GM19324 (cell line): ENCODE measurements at regions not wholly inside any gene's neighbourhood (a gene's known extent, or its start where the extent isn't known, plus 50 kb on each side); places are given as distances from the start of the nearest gene placed in this dataset.
"Not testable (repeated sequence)": the region's sequence is repeated elsewhere in the genome, so short reads cannot be mapped to it uniquely, and the experiment has no call there.

ENCODE experiments used
- ATAC-seq: cut with Tn5 transposase; IDR thresholded peaks from one replicate; pipeline ENCODE4 v1.9.1; 2021; ENCODE audit warnings: mild to moderate bottlenecking, moderate library complexity; ENCODE audit not compliant: unreplicated experiment, low FRiP score

DNA sequence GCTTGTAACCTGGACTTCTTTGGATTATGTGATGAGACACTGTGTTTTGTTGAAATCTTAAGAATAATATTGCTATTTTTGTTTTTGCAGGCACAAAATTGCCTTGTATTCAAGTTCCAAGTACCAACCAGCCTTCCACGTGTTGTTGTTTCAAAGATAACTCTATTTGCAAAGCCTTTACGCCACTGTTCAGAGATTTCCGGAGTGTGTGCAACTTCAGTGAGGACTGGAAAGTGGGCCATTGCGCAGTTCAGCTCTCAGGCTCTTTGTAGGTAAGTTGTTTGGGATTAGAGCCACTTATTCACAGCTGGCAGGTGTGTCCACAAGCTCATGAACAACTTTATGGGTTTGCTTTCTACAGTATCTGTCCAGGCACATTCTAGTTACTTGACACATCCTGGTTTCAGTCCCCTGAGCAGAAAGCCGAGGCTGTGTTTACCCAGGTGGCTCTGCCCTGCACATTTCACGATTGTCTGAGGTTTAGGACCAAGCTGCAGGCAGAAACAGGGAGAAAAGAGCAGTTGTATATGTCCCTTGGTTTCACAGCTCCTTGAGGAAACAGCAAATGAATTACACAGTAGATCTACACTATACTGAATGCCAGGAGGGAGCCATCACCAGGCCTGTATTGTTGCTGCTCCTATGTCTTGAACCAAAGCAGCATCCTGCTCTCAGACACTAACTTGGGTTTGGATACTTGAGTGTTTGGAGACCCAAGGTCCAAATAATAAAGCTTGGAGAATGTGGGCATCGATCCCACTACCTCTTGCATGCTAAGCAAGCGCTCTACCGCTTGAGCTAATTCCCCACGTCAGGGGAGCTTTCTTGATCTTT is 136.1 kb upstream of the ZNF322 start:
- ATAC-seq = not testable (repeated sequence)

DNA sequence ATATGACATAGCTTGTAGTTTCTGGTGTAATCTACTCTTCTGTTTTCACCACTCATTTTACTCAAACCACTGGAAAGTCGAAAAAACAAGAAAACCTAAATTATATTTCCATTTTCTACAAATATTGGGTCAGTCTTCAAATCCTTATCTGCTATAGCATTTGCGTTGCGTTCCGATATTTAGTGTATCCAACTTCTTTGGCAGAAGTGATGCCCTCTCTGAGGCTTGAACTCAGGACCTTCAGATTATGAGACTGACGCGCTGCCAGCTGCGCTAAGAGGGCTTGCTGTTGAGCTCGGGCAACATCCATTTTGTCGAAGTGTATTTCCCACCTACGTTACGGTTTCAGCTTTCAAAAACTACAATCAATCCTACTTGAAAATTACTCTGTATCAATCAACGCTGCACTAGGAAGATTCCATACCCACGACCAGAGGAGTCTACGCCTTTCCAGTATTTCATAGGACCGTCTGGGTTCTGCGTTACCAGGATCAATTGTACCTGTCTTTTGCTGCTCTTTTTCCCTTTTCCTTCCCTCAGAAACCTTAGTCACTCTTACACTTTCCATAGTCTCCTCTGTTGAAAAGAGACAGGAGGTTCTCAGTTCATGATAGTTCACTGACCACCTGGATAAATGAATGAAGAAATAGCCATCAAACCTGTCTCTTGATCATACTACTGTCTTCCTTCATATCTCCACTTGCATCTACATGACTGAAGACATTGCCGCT is 140.5 kb upstream of the ZNF322 start:
- ATAC-seq = not testable (repeated sequence)

DNA sequence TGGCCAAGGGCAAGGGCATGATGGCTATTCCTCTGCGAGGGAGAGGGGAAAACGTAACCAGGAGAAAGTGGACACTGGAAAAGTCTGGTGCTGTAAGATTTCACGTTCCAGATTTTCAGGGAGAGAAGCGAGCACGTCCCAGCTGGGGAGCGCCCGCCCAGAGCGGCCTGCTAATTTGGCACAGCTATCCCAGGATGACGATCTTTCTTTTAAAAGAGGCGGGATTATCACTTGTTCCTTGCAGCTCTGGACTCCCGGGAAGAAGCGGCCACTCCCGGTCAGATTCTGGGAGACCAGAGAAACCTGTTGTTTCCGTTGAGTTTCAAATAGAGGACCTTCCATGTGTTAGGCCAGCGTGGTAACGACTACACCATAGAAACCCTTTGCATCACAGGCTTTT is 144.2 kb upstream of the ZNF322 start:
- ATAC-seq = not testable (repeated sequence)

GRCh38 chr6:26811486-26812116 is 152.1 kb upstream of the ZNF322 start:
- ATAC-seq = not testable (repeated sequence)

DNA sequence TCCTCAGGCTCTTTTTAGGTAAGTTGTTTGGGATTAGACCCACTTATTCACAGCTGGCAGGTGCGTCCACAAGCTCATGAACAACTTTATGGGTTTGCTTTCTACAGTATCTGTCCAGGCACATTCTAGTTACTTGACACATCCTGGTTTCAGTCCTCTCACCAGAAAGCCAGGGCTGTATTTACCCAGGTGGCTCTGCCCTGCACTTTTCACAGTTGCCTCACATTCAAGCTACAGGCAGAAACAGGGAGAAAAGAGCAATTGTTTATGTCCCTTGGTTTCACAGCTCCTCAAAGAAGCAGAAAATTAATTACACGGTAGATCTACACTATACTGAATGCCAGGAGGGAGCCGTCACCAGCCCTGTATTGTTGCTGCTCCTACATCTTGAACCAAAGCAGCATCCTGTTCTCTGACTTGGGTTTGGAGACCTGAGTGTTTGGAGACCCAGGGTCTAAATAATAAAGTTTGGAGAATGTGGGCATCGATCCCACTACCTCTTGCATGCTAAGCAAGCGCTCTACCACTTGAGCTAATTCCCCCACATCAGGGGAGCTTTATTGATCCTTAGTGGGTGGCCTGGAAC is 159.2 kb upstream of the ZNF322 start:
- ATAC-seq = not testable (repeated sequence)

GRCh38 chr6:26827965-26828364 is 168.4 kb upstream of the ZNF322 start:
- not testable (repeated sequence) for ATAC-seq

GRCh38 chr6:26829480-26829879 is 169.9 kb upstream of the ZNF322 start:
- not testable (repeated sequence) for ATAC-seq

DNA sequence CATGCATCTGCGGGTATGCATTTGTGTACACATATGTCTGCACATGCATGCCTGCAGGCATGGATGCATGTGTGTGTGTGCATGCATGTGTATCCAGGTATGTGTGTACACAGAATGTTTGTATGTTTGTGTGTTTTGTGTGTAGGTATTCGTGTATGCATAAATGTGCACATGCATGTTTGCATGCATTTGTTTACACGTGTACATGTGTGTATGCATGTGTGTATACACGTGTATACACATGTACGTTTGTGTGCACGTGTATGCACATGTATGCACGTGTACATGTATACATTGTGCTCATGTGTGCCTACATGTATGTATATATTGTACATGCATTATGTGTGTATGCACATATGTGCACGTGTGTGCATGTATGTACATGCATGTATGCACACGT is 171.4 kb upstream of the ZNF322 start:
- not testable (repeated sequence) for ATAC-seq

DNA sequence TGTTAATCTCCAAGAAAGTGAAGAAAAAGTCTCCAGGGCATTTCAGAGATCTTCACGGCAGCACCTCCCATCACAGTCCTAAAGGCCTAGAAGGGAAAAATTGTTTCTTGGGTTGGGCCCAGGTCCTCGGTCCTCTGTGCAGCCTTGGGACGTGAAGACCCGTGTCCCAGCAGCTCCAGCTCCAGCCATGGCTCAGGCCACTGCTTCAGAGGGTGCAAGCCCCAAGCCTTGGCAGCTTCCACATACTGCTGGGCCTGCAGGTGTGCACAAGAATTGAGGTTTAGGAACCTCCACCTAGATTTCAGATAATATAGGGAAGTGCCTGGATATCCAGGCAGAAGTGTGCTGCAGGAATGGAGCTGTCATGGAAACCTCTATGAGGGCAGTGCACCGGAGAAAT is 176.2 kb upstream of the ZNF322 start:
- not testable (repeated sequence) for ATAC-seq

- ATAC-seq = not testable (repeated sequence)
Measured at GRCh38 chr6:26836657-26837056, 177.1 kb upstream of the ZNF322 start.

DNA sequence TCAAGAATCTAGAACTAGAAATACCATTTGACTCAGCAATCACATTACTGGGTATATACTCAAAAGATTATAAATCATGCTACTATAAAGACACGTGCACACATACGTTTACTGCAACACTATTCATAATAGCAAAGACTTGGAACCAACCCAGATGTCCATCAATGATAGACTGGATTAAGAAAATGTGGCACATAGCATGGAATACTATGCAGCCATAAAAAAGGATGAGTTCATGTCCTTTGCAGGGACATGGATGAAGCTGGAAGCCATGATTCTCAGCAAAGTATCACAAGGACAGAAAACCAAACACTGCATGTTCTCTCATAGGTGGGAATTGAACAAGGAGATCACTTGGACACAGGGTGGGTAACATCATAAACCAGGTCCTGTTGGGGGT is 185.3 kb upstream of the ZNF322 start:
- not testable (repeated sequence) for ATAC-seq

DNA sequence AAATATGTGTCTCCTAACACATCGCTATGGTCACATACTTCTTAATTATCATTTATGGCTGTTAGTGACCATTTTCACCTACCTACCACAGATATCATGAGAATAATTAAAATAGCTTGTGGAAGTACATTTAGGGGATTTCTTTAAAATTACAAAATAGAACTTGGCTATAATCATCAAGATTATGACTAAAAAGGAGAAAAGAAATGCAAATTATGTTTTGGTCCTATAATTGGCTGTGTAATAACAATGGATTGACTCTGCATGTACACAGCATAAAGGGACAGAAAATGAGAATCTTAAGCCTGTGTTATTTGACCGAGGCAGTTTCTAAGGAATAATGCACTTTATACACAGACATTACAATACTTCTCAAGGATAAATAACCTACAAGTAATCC is 197.7 kb upstream of the ZNF322 start:
- ATAC-seq = not testable (repeated sequence)

DNA sequence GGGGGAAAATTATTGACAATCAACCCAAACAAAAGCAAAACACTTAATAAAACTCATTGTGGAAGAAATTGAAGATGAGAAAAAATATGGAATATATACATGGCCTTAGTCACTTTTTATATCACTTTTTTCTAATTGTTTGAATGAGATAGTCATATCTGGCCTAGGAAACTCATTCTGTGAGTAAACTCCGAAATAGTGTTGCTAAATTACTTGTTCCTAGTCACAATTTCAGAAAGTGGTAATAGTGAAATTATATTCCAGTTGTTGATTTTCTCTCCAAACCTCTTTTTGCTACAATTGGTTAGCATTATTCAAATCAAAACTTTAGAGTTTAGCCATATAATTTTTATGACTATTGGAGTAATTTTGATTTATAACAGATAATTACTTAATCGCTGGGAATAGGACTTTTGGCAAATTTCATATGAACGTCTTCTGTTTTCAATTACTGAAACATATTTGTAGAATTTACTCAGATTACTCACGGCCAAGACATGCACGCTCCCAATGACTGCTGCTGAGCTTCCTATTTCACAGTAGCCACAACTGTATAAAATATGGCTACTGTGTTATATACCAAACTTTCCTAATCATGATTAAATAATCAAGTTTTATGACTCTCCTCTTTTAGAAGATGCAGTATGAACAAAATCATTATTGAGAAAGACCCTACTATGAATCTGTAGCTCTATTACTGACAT is 199.7 kb upstream of the ZNF322 start:
- ATAC-seq = not testable (repeated sequence)

GRCh38 chr6:26859771-26860163 is 200.2 kb upstream of the ZNF322 start:
- ATAC-seq = not testable (repeated sequence)

DNA sequence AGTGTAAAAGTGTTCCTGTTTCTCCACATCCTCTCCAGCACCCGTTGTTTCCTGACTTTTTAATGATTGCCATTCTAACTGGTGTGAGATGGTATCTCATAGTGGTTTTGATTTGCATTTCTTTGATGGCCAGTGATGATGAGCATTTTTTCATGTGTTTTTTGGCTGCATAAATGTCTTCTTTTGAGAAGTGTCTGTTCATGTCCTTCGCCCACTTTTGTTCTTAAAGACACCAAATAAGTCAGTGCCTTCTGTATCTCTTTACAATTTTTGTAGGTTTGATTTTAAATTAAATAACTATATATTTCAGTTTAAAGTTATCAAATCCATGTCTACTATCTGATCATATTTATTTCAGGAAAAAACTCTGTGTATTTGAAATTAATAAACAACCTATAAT is 202.4 kb upstream of the ZNF322 start:
- ATAC-seq = not testable (repeated sequence)

- ATAC-seq = not testable (repeated sequence)
Measured at GRCh38 chr6:26863641-26864040, 204.1 kb upstream of the ZNF322 start.

DNA sequence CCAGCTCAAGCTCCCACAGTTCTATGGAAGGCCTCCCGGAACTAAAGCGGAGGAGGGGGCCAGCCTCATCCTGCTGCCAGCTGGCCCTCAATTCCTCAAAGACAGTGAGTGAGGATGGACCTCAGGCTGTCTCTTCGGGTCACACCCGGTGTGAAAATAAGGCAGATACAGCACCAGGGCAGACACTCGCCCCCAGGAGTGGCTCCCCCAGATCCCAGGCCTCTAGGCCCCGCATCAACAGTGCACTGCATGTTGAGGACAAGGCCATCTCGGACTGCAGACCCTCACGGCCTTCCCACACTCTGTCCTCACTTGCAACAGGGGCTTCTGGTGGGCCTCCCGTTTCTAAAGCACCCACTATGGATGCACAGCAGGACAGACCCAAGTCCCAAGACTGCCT is 239.2 kb upstream of the ZNF322 start:
- ATAC-seq = not testable (repeated sequence)

DNA sequence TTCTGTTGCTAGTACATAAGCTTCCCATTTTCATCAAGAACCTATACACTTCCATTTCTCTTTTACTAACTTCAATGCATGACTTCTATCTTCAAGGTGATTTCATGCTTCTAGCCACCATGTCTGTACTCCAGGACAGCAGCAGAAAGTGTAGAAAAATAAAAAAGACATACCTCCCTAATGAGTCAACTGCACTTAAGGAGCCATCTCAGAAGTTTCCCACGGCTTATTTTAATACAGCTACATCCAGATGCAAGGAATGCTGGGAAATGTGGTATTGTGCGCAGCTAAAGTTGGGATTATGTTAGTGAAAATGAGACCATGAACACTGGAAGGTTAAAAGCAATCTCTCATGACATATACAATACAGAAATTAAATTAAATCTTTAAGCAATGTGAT is 264.7 kb upstream of the ZNF322 start:
- ATAC-seq = not testable (repeated sequence)

GRCh38 chr6:26928190-26928589 is 268.6 kb upstream of the ZNF322 start:
- ATAC-seq = not testable (repeated sequence)

GRCh38 chr6:26937258-26937657 is 277.7 kb upstream of the ZNF322 start:
- ATAC-seq = not testable (repeated sequence)
